ENCODE measurements at regions not wholly inside any gene's neighbourhood (a gene's known extent, or its start where the extent isn't known, plus 50 kb on each side); places are given as distances from the start of the nearest gene placed in this dataset.

- ChIA-PET CTCF (no interaction called here), POLR2A (no interaction called here)
- Mint-ChIP-seq H3K9me3 (no peaks in the 10 kb centered on the region), H3K4me3 (no peak overlapping the region), H3K4me1 (peaks cover 3% of the 10 kb centered on the region; the same call in 1 of the 2 replicates), H3K36me3 (no peaks in the 10 kb centered on the region), H3K27ac (no peak overlapping the region), H3K27me3 (ENCODE audit: low read depth) (no peaks in the 10 kb centered on the region)
- ATAC-seq: no peak
- no peak for TF ChIP-seq ZNF219 (CRISPR knock-in tag; IDR thresholded peaks at IDR 0.05; ENCODE audit: borderline replicate concordance)
- no peak for TF ChIP-seq NR1H2 (CRISPR knock-in tag; IDR thresholded peaks at IDR 0.05)
- no peak for TF ChIP-seq ATF1 (CRISPR knock-in tag; IDR thresholded peaks at IDR 0.05)
- no peak for TF ChIP-seq PRDM15 (CRISPR knock-in tag; IDR thresholded peaks at IDR 0.05)
- no peak for TF ChIP-seq ZNF423 (CRISPR knock-in tag; IDR thresholded peaks at IDR 0.05)
- no peak for TF ChIP-seq IRF1 (CRISPR knock-in tag; IDR thresholded peaks at IDR 0.05)
- TF ChIP-seq TEAD1 (CRISPR knock-in tag; IDR thresholded peaks at IDR 0.05): no peak
- TF ChIP-seq NR2C2 (CRISPR knock-in tag; IDR thresholded peaks at IDR 0.05): no peak
- TF ChIP-seq E2F5 (CRISPR knock-in tag; IDR thresholded peaks at IDR 0.05): no peak
- no peak for TF ChIP-seq ESRRA (CRISPR knock-in tag; IDR thresholded peaks at IDR 0.05; ENCODE audit: borderline replicate concordance)
- no peak for TF ChIP-seq ZNF512 (CRISPR knock-in tag; IDR thresholded peaks at IDR 0.05; ENCODE audit: borderline replicate concordance)
- TF ChIP-seq MXD4 (CRISPR knock-in tag; IDR thresholded peaks at IDR 0.05; ENCODE audit: borderline replicate concordance): no peak
- TF ChIP-seq MYBL2 (CRISPR knock-in tag; IDR thresholded peaks at IDR 0.05): no peak
- no peak for TF ChIP-seq JUN (CRISPR knock-in tag; IDR thresholded peaks at IDR 0.05)
- no peak for TF ChIP-seq ZNF138 (CRISPR knock-in tag; conservative IDR thresholded peaks at IDR 0.05)
- no peak for TF ChIP-seq TEAD4 (CRISPR knock-in tag; IDR thresholded peaks at IDR 0.05)
- no peak for TF ChIP-seq PRRX2 (CRISPR knock-in tag; IDR thresholded peaks at IDR 0.05)
- TF ChIP-seq ZNF416 (CRISPR knock-in tag; IDR thresholded peaks at IDR 0.05): no peak
- no peak for TF ChIP-seq ATF3 (CRISPR knock-in tag; conservative IDR thresholded peaks at IDR 0.05)
- DNase-seq (ENCODE audit: low spot score): no peak
Observed at GRCh38 chr2:34899079-34899478, 1300.0 kb upstream of the FAM98A start.

GRCh38 chr2:34892766-34893165 is 1293.7 kb upstream of the FAM98A start:
- DNase-seq (ENCODE audit: low spot score) (no peak), ATAC-seq (no peak)
- POLR2A ChIA-PET: no interaction called here
- H3K27me3 Mint-ChIP-seq (ENCODE audit: low read depth): no peaks in the 10 kb centered on the region
- H3K27ac Mint-ChIP-seq: no peak overlapping the region
- H3K4me1 Mint-ChIP-seq: peaks cover 3% of the 10 kb centered on the region; the same call in 1 of the 2 replicates
- H3K36me3 Mint-ChIP-seq: no peaks in the 10 kb centered on the region
- CTCF ChIA-PET: no interaction called here
- no peak overlapping the region for H3K4me3 Mint-ChIP-seq
- H3K9me3 Mint-ChIP-seq: no peaks in the 10 kb centered on the region
- TF ChIP-seq ZNF532 (CRISPR knock-in tag; IDR thresholded peaks at IDR 0.05; ENCODE audit: borderline replicate concordance) (no peak), NR2C2 (CRISPR knock-in tag; IDR thresholded peaks at IDR 0.05) (no peak), NFYB (CRISPR knock-in tag; conservative IDR thresholded peaks at IDR 0.05; ENCODE audit: low read depth) (no peak), EMX1 (CRISPR knock-in tag; IDR thresholded peaks at IDR 0.05) (no peak), ZNF263 (CRISPR knock-in tag; IDR thresholded peaks at IDR 0.05; ENCODE audit: low read depth) (no peak), STAT6 (CRISPR knock-in tag; conservative IDR thresholded peaks at IDR 0.05; ENCODE audit: low read depth) (no peak)

All from WTC11 (cell line).